Neural cell (in vitro differentiated cells): ENCODE measurements at regions not wholly inside any gene's neighbourhood (a gene's known extent, or its start where the extent isn't known, plus 50 kb on each side); places are given as distances from the start of the nearest gene placed in this dataset.

Source experiments
- H2AFZ ChIP-seq: fragments of 200-600, 300-800 bp; sonication (generic), shearing (Covaris generic); 2 replicates; pipeline ENCODE4 v1.6.0; 2014; ENCODE audit warnings: low read depth, mild to moderate bottlenecking, antibody characterized with exemption, low read length, moderate library complexity
- H3F3A ChIP-seq: fragments of 200-600 bp; shearing (Covaris generic); 2 replicates; pipeline ENCODE4 v1.6.1; 2016; ENCODE audit warnings: mild to moderate bottlenecking, moderate library complexity, mixed read lengths, antibody characterized with exemption, low read length; ENCODE audit not compliant: insufficient read depth, poor library complexity, severe bottlenecking
- H3K27ac ChIP-seq: fragments of 200-600, 300-800 bp; sonication (generic), shearing (Covaris generic); 2 replicates; pipeline ENCODE4 v1.5.1; 2014; ENCODE audit warnings: mild to moderate bottlenecking, low read length, moderate library complexity
- H3K27me3 ChIP-seq: fragments of 300-800, 200-600 bp; sonication (generic), shearing (Covaris generic); 2 replicates; pipeline ENCODE4 v1.6.0; 2014; ENCODE audit warnings: mild to moderate bottlenecking, low read depth, low read length, moderate library complexity; ENCODE audit not compliant: insufficient read depth
- H3K36me3 ChIP-seq: fragments of 300-800, 200-600 bp; sonication (generic), shearing (Covaris generic); 2 replicates; pipeline ENCODE4 v1.5.1; 2014; ENCODE audit warnings: mild to moderate bottlenecking, antibody characterized with exemption, low read length, moderate library complexity; ENCODE audit not compliant: insufficient read depth
- H3K4me2 ChIP-seq: fragments of 300-800, 200-600 bp; sonication (generic), shearing (Covaris generic); 2 replicates; pipeline ENCODE4 v1.6.0; 2014; ENCODE audit warnings: mild to moderate bottlenecking, low read length
- H3K4me3 ChIP-seq: fragments of 300-800, 200-600 bp; sonication (generic), shearing (Covaris generic); 2 replicates; pipeline ENCODE4 v1.5.1; 2014; ENCODE audit warnings: mild to moderate bottlenecking, low read length, moderate library complexity
- H3K79me2 ChIP-seq: fragments of 200-600 bp; shearing (Covaris generic); replicated peaks from 2 replicates; pipeline ENCODE4 v1.6.0; 2014; ENCODE audit warnings: mild to moderate bottlenecking, low read length, moderate library complexity; ENCODE audit not compliant: insufficient read depth
- H3K9ac ChIP-seq: fragments of 300-800, 200-600 bp; sonication (generic), shearing (Covaris generic); 2 replicates; pipeline ENCODE4 v1.6.1; 2016; ENCODE audit warnings: mild to moderate bottlenecking, low read length, mixed read lengths
- H3K9me2 ChIP-seq: fragments of 200-600 bp; shearing (Covaris generic); 2 replicates; pipeline ENCODE4 v1.6.1; 2016; ENCODE audit warnings: mild to moderate bottlenecking, low read length, mixed read lengths; ENCODE audit not compliant: insufficient read depth
- H3K9me3 ChIP-seq: fragments of 200-600, 300-800 bp; sonication (generic), shearing (Covaris generic); 2 replicates; pipeline ENCODE4 v1.6.1; 2016; ENCODE audit warnings: mild to moderate bottlenecking, mixed run types, low read length, moderate library complexity, mixed read lengths
- H4K20me1 ChIP-seq: fragments of 200-600 bp; shearing (Covaris generic); 2 replicates; pipeline ENCODE4 v1.6.1; 2016; ENCODE audit warnings: mild to moderate bottlenecking, mixed run types; ENCODE audit not compliant: insufficient read depth
- CTCF ChIP-seq: fragments of 450-650 bp; IDR thresholded peaks from 2 replicates; pipeline ENCODE4 v1.5.1; 2014; ENCODE audit warnings: antibody characterized with exemption, mild to moderate bottlenecking, moderate library complexity; ENCODE audit not compliant: poor library complexity, severe bottlenecking
- EP300 ChIP-seq: fragments of 450-650 bp; conservative IDR thresholded peaks from 2 replicates; pipeline ENCODE4 v1.6.1; 2014; ENCODE audit warnings: antibody characterized with exemption, mild to moderate bottlenecking, moderate library complexity; ENCODE audit not compliant: poor library complexity, severe bottlenecking
- EZH2 ChIP-seq: fragments of 200-600, 300-800 bp; shearing (Covaris generic), sonication (generic); IDR thresholded peaks from 2 replicates; pipeline ENCODE4 v1.6.1; 2014; ENCODE audit warnings: antibody characterized with exemption, low read length, borderline replicate concordance, mild to moderate bottlenecking; ENCODE audit not compliant: insufficient read depth, poor library complexity, severe bottlenecking
- MXI1 ChIP-seq: fragments of 450-650 bp; conservative IDR thresholded peaks from 2 replicates; pipeline ENCODE4 v1.6.1; 2014; ENCODE audit warnings: antibody characterized with exemption, mild to moderate bottlenecking; ENCODE audit not compliant: poor library complexity, severe bottlenecking
- POLR2AphosphoS5 ChIP-seq: IDR thresholded peaks from 2 replicates; pipeline ENCODE4 v1.6.1; 2012
- RAD21 ChIP-seq: fragments of 450-650 bp; conservative IDR thresholded peaks from 2 replicates; pipeline ENCODE4 v1.6.1; 2014; ENCODE audit warnings: antibody characterized with exemption, mild to moderate bottlenecking, moderate library complexity
- REST ChIP-seq: IDR thresholded peaks from 2 replicates; pipeline ENCODE4 v1.6.1; 2012; ENCODE audit warnings: borderline replicate concordance
- SMC3 ChIP-seq: fragments of 450-650 bp; conservative IDR thresholded peaks from 2 replicates; pipeline ENCODE4 v1.6.1; 2014; ENCODE audit warnings: antibody characterized with exemption, mild to moderate bottlenecking, moderate library complexity; ENCODE audit not compliant: poor library complexity
- TAF1 ChIP-seq: IDR thresholded peaks from 2 replicates; pipeline ENCODE4 v1.6.1; 2012; ENCODE audit warnings: low read depth

GRCh38 chr11:100543386-100543785 lies 143.7 kb upstream of the ARHGAP42 start:
- no peaks in the 10 kb centered on the region for H3K9me3 ChIP-seq
- H2AFZ ChIP-seq: no peak overlapping the region
- H3K9ac ChIP-seq: no peak overlapping the region
- H3K9me2 ChIP-seq: no peaks in the 10 kb centered on the region
- no peaks in the 10 kb centered on the region for H3K79me2 ChIP-seq
- H3K36me3 ChIP-seq: no peaks in the 10 kb centered on the region
- no peaks in the 10 kb centered on the region for H4K20me1 ChIP-seq
- TF ChIP-seq SMC3 (no peak), RAD21 (no peak), REST (no peak), EP300 (no peak), MXI1 (no peak), CTCF (no peak), TAF1 (no peak), EZH2 (no peak)
- no peaks in the 10 kb centered on the region for H3F3A ChIP-seq
- H3K27me3 ChIP-seq: no peaks in the 10 kb centered on the region
- no peak overlapping the region for H3K27ac ChIP-seq
- H3K4me2 ChIP-seq: no peak overlapping the region
- H3K4me3 ChIP-seq: no peak overlapping the region

- H3K27ac ChIP-seq: no peak overlapping the region
Observed at GRCh38 chr11:100545556-100545955, 141.5 kb upstream of the ARHGAP42 start.

More at GRCh38 chr11:100545556-100545955, 141.5 kb upstream of the ARHGAP42 start:
- Histone ChIP-seq H3K27me3 (no peaks in the 10 kb centered on the region), H3K9ac (no peak overlapping the region), H3K79me2 (no peaks in the 10 kb centered on the region), H3K9me2 (no peaks in the 10 kb centered on the region), H3K4me2 (no peak overlapping the region), H4K20me1 (no peaks in the 10 kb centered on the region), H3K36me3 (no peaks in the 10 kb centered on the region), H3K4me3 (no peak overlapping the region), H3F3A (no peaks in the 10 kb centered on the region), H3K9me3 (no peaks in the 10 kb centered on the region), H2AFZ (no peak overlapping the region)
- TF ChIP-seq SMC3: no peak
- TF ChIP-seq TAF1: no peak
- TF ChIP-seq REST: no peak
- TF ChIP-seq MXI1: no peak
- TF ChIP-seq EZH2: no peak
- TF ChIP-seq EP300: no peak
- no peak for TF ChIP-seq POLR2AphosphoS5
- no peak for TF ChIP-seq CTCF
- no peak for TF ChIP-seq RAD21
